Gastroesophageal sphincter (tissue), 3 donors: ENCODE measurements at regions not wholly inside any gene's neighbourhood (a gene's known extent, or its start where the extent isn't known, plus 50 kb on each side); places are given as distances from the start of the nearest gene placed in this dataset.

ENCODE experiments used
- POLR2AphosphoS5 ChIP-seq: sonication (generic); formaldehyde crosslinking; IDR thresholded peaks from one replicate; pipeline ENCODE4 v1.6.1; 2017; ENCODE audit warnings: antibody characterized with exemption
- TF ChIP-seq, protein P1 (sequence below), 4 experiments: fragments of 200-600 bp in 2 of 4; fragments of 450-650 bp in 2 of 4; sonication (generic) in 1 of 4; IDR thresholded peaks; one replicate each; pipeline ENCODE4 v1.5.1; 2017 to 2019; ENCODE audit warnings: antibody characterized with exemption in 4 of 4, mild to moderate bottlenecking in 2 of 4, moderate library complexity in 2 of 4

DNA sequence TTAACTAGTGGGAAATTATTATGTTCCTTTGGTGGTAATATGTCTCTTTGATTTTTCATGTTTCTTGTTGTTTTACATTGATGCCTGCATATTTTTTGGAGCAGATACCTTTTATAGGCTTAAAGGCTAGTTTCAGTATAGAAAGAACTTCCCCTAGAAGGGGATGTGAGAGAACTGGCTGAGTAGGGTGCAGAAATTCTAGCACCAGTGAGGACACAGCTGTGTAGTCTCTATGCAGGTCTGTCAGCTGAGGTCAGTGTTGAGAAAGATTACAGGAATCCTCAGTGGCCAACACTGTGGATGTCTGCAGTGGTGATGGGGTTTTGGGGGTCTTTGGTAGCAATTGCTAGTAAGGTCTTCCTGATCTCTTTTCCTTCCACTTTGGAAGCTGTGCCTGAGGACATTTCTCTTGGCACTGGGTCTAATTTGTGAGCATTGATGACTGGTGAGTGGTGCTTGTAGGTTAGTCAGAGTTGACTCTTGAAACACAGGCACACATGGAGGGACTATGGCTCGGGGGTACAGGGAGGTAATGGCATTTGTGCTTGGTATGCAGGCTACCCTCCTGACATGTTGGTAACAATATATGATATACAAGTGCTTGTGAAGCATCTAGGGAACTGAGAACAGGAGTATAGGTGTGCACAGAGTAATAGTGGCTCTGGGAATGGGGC is 221.4 kb downstream of the SPATA31D1 start:
- TF ChIP-seq, protein P1, sequence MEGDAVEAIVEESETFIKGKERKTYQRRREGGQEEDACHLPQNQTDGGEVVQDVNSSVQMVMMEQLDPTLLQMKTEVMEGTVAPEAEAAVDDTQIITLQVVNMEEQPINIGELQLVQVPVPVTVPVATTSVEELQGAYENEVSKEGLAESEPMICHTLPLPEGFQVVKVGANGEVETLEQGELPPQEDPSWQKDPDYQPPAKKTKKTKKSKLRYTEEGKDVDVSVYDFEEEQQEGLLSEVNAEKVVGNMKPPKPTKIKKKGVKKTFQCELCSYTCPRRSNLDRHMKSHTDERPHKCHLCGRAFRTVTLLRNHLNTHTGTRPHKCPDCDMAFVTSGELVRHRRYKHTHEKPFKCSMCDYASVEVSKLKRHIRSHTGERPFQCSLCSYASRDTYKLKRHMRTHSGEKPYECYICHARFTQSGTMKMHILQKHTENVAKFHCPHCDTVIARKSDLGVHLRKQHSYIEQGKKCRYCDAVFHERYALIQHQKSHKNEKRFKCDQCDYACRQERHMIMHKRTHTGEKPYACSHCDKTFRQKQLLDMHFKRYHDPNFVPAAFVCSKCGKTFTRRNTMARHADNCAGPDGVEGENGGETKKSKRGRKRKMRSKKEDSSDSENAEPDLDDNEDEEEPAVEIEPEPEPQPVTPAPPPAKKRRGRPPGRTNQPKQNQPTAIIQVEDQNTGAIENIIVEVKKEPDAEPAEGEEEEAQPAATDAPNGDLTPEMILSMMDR (IDR thresholded peaks at IDR 0.05) = no peak
- TF ChIP-seq POLR2AphosphoS5 = no peak
